AG09319 (cell line): ENCODE measurements at regions not wholly inside any gene's neighbourhood (a gene's known extent, or its start where the extent isn't known, plus 50 kb on each side); places are given as distances from the start of the nearest gene placed in this dataset.
"Not testable (repeated sequence)": the region's sequence is repeated elsewhere in the genome, so short reads cannot be mapped to it uniquely, and the experiment has no call there.

Source experiments
- DNase-seq: peaks from one replicate; pipeline ENCODE4 v3.0.0-alpha.2; 2010; ENCODE audit warnings: low read depth; ENCODE audit errors: extremely low read depth
- TF ChIP-seq, protein P1 (sequence below): IDR thresholded peaks from 2 replicates; pipeline ENCODE4 v1.5.1; 2011; ENCODE audit warnings: low read depth, mild to moderate bottlenecking, inconsistent platforms, low read length, moderate library complexity

- DNase-seq = not testable (repeated sequence)
Observed at GRCh38 chr2:215889240-215889969, 123.9 kb downstream of the MREG start.

GRCh38 chr2:215888680-215889079, 124.7 kb downstream of the MREG start:
- DNase-seq = no peak

DNA sequence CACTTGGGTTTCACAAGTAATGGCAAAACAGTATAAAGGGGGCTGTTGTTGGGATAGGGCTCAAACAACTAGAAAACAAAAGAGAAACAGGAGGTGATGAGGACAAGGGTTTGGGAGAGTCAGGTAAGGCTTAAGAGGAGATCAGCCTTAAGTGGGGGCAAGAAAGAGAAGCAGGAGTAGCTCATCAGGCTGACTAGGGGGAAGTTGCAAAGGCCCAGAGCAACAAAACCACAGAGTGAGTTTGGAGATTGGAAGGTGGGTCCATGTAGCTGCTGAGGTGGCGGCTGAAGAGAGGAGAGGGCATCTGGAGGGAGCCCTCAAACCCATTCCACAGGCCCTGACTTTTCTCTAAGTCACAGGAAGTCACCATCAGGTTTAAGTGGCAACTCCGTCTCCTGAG, 126.0 kb downstream of the MREG start:
- TF ChIP-seq, protein P1, sequence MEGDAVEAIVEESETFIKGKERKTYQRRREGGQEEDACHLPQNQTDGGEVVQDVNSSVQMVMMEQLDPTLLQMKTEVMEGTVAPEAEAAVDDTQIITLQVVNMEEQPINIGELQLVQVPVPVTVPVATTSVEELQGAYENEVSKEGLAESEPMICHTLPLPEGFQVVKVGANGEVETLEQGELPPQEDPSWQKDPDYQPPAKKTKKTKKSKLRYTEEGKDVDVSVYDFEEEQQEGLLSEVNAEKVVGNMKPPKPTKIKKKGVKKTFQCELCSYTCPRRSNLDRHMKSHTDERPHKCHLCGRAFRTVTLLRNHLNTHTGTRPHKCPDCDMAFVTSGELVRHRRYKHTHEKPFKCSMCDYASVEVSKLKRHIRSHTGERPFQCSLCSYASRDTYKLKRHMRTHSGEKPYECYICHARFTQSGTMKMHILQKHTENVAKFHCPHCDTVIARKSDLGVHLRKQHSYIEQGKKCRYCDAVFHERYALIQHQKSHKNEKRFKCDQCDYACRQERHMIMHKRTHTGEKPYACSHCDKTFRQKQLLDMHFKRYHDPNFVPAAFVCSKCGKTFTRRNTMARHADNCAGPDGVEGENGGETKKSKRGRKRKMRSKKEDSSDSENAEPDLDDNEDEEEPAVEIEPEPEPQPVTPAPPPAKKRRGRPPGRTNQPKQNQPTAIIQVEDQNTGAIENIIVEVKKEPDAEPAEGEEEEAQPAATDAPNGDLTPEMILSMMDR = no peak
- DNase-seq = no peak

More at GRCh38 chr2:215888680-215889079, 124.7 kb downstream of the MREG start:
- TF ChIP-seq, protein P1 = no peak

- no peak for DNase-seq
- TF ChIP-seq, protein P1 = no peak
Observed at GRCh38 chr2:215886022-215886421, 127.3 kb downstream of the MREG start.

GRCh38 chr2:215885536-215885935, 127.8 kb downstream of the MREG start:
- DNase-seq = no peak
- TF ChIP-seq, protein P1 = no peak

DNA sequence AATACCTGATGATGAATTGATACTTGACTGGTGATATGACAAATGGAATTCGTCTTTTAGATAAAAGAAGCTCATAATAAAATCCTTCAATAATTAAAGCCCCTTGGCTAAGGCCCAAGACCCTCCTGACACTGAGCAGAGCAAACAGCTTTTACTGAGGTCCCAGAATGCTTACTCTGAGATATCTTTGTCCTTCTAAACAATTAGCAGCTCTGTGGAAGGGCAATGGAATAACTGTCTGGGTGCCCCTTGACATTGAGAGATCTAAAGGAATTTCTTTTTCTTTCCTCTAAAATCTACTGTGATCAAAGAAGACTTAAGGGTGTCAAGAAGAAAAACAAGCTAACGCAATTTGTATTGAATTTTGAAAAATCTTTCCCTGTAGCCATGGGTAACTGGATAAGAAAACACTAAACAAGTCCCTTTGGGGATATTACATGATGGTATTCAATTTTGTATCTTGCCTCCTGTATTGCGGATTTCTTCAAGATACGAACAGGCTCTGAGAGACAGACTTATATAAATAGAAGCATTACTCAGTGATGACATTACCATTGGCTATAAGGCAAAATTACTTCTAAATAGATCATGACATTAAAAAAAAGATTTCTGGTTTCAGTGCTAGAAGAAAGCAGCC, 128.8 kb downstream of the MREG start:
- TF ChIP-seq, protein P1 = no peak
- DNase-seq = no peak

- DNase-seq = no peak
- TF ChIP-seq, protein P1 = no peak
Observed at GRCh38 chr2:215883799-215884198, 129.6 kb downstream of the MREG start.
